Limb (tissue), 2 donors: ENCODE measurements at regions not wholly inside any gene's neighbourhood (a gene's known extent, or its start where the extent isn't known, plus 50 kb on each side); places are given as distances from the start of the nearest gene placed in this dataset.
"Not testable (repeated sequence)": the region's sequence is repeated elsewhere in the genome, so short reads cannot be mapped to it uniquely, and the experiment has no call there.

Experiments
- DNase-seq, 2 donors: peaks; one replicate each; pipeline ENCODE4 v3.0.0-alpha.2; 2016; ENCODE audit errors: extremely low spot score in 2 of 2

DNA sequence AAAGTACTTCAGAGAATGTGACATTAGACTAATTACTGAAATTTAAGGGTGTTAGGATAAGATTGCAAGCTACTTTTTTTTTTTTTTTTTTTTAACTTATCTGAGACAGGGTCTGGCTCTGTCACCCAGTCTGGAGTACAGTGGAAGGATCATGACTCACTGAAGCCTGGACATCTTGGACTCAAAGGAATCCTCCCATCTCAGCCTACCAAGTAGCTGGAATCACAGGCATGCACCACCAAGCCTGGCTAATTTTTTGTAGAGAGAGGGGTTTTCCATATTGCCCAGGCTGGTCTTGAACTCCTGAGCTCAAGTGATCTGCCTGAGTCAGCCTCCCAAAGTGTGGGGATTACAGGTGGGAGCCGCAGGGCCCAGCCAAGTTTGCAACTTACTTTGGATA lies 1246.0 kb upstream of the ZEB2 start:
- DNase-seq = no peak

DNA sequence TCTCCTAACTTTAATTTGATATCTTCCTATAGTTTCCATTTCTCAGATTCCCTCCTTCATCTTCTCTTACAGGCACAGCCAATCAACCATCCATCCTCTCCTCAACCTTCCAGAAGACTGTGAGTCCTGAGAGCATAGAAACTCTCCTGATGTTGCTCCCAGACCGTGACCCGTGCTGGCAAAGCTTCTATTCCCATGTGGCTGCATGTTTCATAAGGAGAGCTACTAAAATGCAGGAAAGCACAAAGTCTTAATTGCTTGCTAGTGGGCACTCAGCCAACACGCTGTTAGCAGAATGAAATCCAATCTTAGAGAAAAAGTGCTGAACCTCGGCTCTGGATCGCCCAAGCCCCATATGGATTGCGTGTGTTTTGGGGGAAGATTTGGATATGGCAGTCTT lies 1244.7 kb upstream of the ZEB2 start:
- peak in 1 of 2 donors; percentile 55 for DNase-seq

DNA sequence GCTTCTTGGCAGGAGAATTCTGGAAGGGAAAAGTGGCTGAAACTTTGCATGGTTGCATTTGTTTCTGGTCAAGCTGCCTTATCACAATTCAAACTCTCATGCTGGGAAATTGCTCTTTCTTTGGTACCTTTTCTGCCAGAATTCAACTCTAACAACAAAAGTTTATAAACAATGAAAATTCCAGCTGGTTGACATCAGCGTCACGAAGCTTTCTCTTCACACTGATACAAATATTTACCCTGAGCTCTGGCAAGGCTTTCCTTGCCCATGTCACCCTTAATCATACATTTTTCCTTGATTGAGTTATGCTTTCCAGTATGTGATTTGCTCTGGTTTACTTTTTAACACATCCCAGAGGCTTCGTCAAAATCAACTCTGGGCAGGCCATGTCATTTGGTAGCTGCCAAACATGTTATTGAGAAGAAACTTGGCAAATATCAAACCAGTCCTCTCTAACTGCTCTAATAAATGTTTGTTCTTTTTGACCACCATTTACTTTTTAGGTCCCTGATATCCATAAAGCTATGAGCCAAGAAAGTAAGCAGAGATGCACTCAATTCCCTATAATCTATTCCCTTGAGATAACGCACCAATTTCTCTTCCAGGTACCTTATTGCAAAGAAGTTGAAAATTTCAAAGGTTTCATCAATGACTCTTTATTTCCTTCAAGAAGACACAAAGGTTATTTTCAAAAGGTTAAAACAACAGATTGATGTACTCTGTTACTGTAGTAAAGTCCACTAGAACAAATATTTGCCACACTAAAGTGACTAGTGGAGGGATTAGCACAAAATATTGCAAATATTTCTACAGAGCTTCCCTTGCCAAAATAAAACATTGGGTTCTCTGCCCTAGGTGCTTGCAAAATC lies 1241.1 kb upstream of the ZEB2 start:
- peak in 1 of 2 donors; percentile 32 for DNase-seq

DNA sequence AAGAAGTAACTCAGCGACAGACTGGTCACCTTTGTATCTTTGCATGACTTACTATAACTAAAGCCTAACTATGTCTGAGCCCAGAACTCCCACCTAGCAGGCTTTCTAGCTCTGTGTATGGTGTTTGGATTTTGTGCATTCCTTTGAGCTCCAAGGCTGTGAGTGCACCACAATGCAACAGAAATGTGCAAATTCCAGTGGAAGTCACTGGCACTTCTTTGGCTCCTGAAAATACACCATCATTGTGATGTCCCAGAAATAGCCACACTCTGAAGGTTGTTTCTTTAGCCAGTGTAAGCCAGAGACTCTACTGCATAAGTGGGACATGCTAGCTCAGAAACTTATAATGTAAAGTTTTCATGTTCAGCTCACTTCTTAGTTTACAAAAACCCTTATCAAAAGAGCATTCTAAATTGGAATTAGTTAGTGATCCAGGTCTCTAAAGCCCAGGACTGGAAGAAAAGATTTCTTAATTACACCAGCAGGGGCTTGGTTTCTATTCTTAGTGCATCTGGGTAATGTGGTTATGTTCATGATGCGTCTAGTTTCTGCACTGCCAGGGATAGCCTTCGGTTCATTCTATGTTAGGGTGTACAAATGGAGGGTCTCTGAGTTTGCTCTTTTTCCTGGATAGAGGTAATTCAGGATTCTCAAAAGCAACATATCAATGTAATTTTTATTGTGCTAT lies 1239.5 kb upstream of the ZEB2 start:
- no peak for DNase-seq

DNA sequence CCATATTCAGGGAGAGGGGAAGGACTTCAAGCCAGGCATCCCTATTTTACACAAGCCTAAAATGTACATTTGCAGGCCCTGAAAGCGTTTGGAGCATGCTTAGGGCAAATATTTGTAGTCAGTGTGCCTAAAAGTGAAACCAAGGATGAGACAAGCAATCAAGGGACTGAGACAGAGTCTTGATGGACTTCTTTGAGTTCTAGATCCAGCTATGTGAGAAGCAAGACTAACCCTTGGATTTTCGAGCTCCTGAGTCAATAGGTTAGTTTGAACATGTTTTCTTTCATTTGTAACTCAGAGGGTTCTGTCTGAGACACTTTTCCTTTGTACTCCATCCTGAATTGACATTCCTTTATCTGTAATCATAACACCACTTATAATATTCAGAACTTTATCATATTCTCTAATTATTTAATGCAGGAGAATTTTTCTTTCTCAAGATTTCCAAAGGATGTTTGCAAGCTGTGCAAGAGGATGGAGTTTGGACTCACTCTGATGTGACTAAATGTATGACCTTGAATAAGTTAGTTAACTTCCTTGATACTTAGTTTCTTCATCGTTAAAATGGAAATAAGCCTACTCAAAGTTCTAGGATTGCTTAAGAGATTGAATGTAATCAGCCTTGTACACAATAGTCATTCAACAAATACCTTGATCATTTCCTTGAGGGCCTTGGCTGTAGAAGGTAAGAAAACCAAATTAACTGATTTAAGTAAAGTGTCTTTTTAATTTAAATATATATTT lies 1237.8 kb upstream of the ZEB2 start:
- no peak for DNase-seq

DNA sequence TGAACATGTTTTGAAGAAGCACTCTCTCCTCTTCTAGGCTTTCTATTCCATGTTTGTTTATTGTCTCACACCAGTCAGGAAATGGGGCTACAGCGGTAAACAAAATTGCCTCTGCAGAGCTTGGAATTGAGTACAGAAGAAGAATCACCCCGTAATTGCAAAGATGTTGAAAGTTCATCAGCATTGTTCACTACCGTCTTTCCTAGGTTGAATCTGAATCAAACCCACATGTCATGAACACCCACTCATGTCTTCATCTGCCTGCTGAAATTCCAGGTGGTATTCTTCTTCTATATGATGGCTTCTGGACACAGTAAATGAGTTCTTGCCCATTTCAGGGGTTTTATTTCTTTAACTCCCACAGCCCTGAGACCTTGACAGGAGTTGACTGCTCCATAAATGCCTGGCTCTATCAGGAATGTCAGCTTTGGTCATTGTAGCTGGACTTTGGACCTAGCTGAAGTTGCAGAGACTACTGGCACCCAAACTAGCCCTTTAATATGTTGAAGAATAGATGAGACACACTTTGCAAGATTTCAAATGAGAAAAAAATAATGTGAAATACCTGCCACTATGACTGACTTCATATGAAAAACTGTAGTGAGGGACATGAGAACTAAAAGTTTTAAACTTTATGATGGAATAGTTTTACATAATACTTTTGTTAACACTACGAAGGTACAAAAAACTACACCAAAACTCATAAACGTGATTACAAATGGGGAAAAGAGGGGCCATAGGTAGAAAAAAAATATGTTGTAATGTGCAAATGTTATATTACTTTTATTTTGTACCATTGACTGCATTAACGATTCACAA lies 1235.3 kb upstream of the ZEB2 start:
- DNase-seq = no peak

DNA sequence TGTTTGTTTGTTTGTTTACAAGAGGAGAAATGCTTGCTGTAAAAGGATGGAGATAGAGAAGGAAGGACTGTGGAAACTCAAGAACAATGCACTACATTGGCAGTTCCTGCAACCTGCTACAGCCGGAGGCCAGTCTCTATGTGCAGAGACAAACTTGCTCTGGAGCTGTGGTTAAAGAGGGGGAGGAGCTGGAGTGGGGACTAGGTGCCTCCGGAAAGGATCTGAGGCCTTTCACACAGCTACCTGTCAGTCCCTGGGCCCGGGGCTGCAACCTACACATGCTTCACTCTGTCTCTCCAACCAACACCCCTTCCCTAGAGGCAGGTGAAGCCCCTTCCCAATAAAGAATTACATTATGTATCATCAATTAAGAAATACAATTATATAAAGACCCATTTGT lies 1234.0 kb upstream of the ZEB2 start:
- no peak for DNase-seq

DNA sequence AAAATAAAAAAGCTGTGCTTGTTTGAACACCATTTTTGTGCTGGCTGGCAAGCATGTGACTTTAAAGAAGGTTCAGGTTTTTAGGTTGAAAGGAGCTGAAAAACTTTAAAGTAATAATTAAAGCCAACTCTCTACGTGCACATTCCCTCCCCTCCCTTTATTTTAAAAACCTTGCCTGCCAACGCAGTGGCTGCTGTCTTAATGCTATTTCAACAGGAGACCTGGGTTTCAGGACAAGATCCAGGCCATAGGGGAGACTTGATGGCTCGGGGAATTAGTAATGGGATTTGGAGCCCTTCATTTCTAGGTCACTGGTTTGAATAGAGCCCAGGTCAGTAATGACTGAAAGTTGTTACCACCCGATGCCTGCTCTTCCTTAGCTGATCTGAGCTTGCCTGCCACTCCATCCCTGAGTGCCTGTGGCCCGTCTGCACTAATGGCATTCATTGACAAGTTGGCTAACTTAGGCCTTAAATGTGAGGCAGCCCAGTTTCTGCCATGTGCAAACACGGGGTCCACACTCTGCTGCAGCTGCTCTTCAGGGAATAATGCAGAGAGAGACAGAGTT lies 1233.2 kb upstream of the ZEB2 start:
- no peak for DNase-seq

DNA sequence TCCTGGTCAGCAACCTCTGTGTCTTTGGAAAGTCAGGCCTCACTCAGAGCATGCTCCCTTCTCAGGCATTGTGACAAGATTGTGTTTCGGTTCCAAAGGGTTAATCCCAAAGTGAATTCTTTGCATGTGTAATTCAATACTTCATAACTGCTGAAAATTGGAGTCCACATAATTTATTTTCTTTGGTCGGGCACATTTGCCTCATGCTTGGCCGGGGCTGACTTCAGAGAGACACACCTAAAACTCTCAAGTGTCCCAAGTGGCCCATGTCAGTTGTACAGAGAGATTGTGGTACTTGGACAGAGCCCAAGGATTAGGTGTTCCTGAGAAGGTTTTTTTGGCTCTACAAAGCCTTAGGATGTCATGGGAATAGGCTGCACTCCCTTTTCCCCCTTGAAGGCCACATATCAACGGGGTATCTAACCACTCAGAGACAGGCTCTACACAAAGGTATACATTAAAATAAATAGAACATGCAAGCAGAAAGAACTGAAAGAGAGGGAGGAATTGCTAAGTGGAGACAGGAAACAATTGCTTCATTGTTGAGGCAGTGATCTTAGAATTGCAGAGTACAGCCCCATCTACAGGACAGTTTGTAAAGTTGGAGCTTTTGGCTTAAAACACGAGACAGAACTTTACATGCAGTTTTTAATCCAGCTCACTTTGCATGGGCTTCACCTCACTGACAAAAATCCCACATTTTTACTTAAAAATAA lies 1232.3 kb upstream of the ZEB2 start:
- DNase-seq = peak; percentile 59 to 93

DNA sequence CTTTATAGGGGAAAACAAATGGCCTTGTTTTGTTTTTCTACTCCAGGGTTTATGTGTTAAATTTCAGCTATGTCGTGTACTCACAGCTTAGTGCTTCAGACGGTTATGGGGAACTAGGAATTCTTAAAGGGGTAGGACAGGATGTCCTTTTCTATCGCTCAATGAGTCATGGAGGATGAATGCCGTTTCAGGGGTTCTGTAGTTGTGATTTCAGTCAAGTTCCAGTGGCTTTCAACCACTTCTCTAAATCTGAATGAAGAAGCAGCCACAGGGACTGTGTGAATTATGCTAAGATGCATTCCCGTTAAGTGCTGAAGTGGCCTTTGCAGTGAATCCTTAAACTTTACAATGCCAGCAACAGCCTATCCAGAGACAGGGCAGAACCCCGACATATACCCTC lies 1231.7 kb upstream of the ZEB2 start:
- DNase-seq = no peak

DNA sequence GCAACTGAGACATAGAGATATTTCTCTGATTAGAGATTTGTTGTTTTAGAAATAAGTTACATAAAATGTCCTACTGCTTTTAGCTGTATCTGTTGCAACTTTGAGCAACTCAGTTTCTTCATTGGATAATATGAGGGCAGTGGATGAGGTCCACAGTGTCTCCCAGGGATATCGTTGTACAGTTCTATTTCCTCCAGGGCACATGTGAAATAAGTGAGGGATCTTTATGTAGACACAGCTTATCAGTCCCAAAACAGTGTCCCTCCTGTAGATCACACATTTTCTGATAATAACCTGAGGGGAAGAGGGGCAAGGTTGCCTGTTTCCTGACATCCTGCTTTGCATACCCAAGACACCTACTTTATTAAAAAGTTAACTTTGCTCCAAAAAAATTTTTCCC lies 1231.2 kb upstream of the ZEB2 start:
- DNase-seq = no peak

DNA sequence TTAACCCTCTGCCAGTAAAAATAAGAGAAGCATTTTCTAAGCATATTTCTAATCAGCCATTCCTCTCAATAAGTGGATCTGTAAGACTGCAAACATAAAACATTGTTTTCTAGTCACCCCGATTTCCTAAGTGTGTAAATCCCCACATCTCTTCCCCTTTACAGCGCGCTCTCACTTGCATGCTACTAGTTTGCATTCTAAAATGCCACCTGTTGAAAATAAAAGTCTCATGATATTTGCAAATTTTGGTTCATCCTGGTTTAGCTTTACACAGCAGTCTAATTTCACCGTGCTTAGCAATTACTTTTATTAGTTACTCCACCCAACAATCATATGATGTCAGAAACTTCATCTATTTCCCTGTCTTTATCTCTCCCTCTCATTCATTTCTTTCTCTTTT lies 1230.7 kb upstream of the ZEB2 start:
- no peak for DNase-seq

DNA sequence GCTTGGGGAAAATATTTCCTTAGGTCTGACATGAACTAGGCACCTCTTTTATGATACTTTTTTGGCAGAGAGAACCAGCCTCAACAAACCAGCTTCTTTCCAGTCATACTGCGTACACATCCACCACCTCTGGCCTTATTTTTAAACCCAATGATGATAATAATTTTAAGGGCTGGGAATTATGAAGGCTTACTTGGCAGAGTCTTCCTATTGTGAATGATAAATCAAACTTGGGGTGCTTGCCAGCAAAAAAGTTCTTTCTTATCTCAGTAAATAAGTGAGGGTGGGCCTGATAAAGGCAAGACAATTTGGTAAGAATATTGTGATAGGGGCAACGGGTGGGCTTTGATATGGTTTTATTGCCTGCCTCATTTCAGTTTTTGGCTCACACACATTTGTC lies 1230.2 kb upstream of the ZEB2 start:
- no peak for DNase-seq

DNA sequence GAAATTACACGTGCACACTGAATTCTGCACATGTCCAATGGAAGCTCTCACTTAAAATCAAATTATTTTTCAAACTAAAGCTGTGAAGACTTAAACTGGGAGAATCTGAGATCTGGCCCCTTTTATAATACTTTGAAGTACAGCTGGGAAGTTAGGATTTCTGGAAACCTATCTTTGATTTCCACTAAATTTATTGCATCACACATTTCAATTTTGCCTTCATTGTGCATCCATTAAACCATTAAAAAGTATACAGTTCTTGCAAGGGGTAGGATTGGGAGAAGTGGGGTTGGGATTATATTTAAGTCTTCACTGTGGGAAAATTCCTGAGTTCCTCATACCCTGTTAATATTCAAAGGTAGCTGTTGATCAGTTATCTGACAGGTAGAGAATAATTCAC lies 1229.6 kb upstream of the ZEB2 start:
- no peak for DNase-seq

DNA sequence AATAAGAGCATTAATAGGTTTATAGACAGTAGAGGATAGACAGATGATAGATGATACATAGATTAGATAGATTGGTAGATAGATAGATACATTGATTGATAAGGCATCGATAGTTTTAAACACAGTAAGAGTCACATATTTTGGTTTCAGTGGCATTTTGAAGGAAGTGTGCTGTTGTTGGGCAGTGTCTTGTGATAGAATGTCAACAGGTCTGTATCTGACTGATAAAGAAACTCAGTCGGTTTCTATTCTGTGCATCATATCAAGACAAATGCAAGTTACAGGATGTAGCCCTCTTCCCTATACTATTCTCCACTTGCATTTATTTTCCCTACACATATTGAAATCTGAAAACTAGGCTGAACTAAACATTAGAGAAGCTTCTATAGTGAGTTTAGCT lies 1229.0 kb upstream of the ZEB2 start:
- DNase-seq = no peak

DNA sequence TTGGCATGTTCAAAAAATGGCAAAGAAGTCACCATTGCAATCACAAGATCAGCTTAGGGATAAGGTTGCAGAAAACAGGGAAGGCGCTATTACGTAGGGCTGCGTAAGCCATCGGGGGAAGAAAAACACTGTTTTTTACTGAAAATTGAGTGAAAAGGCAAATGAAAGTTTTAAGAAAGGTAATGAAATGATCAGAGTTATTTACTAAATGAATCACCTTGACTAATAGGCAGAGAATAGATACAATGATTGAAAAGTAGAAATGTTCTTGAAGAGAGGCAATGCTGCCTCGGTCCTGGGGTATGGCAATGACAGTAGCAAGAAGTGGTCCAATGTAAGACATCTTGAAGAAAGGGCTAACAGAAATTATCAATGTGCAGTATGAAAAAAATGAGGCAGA lies 1227.8 kb upstream of the ZEB2 start:
- no peak for DNase-seq

DNA sequence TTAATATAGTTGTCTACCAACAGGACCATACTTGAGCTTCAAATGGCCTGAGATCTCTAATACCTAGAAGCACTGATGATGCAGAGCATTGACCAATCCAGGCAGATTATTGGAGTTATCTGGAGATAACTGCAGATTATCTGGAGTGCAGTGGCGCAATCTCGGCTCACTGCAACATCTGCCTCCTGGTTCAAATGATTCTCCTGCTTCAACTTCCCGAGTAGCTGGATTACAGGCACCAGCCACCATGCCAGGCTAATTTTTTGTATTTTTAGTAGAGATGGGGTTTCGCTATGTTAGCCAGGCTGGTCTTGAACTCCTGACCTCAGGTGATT lies 1225.4 kb upstream of the ZEB2 start:
- DNase-seq = not testable (repeated sequence)

DNA sequence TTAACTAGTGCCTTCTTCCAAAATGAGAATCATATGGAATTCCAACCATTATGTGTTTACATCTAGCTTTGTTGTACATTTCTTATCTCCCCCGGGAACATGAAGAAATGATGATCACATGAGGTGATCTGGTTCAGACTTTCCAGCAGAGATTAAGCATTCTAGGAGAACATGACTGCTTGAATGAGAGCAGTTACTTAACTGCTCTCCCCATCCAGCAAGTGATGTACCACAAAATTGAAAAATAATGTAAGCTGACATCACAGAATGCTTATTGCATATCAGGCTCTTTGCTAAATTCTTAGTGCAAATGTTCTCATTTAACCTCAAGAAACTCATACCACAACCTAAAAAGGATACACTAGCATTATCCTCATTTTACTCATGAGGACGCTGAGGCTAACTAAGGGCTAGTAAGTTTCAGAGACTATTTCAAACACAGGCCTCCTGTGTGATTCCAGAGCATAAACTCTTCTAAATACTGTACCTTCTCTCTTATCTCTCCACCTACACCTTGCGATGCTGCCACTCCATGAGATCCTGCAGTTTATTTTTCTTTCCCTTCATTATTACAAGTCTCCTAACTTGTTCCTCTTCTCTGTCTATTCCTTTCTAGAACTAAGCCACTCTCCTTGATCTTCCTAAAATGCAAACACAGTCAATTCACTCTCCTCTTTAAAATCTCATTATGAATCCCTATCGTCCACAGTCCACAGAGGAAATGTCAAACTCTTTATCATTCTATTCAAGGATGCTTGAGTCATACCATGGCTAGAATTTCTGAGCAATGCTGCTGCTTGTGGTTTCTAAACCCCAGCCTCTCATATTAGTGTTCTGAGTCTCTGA lies 1224.8 kb upstream of the ZEB2 start:
- no peak for DNase-seq

DNA sequence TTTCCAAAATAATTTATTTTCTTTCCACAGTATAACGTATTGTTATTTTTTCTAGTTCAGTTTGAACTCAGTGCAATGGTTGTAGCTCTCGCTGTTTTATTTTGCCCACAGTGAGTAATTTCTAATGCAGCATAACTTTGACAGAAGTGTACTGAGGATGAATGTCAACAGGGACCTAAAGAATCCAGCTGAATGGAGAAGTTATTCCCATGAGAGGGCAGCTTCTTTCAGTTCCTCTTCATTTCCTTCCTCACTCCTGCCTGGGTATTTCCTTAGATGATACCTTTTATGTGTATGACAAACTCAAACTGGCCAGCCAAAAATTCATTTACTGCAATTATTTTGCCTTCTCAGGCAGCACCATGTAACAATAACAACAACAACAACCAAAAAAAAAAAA lies 1223.1 kb upstream of the ZEB2 start:
- no peak for DNase-seq

DNA sequence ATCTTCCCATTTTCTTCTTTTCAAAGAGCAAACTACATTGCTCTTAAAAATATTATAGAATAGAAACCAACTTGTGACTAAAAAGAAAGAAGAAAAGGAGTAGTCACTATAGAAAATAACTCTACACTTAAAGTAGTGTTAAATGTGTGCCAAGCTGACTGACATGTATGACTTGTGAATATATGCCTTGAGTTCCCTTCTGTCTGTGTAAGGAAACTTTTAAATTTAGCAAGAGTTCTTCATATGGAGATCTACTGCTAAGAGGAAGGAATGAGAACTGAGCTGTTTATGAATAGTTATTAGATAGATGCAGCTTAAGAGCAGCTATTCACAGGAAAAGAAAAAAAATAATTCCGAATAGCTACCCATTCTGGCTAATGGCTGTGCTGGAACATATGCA lies 1221.7 kb upstream of the ZEB2 start:
- DNase-seq = no peak
